22Rv1 (cell line): ENCODE measurements at regions not wholly inside any gene's neighbourhood (a gene's known extent, or its start where the extent isn't known, plus 50 kb on each side); places are given as distances from the start of the nearest gene placed in this dataset.
"Not testable (repeated sequence)": the region's sequence is repeated elsewhere in the genome, so short reads cannot be mapped to it uniquely, and the experiment has no call there.

Experiments used
- H3K27ac ChIP-seq: fragments of 450-650 bp; 2 replicates; pipeline ENCODE4 v1.5.1; 2017
- CTCF ChIP-seq: fragments of 450-650 bp; IDR thresholded peaks from 2 replicates; pipeline ENCODE4 v1.5.1; 2017; ENCODE audit warnings: mild to moderate bottlenecking
- ZFX ChIP-seq: fragments of 450-650 bp; IDR thresholded peaks from 2 replicates; pipeline ENCODE4 v1.6.1; 2017; ENCODE audit warnings: antibody characterized with exemption, borderline replicate concordance

DNA sequence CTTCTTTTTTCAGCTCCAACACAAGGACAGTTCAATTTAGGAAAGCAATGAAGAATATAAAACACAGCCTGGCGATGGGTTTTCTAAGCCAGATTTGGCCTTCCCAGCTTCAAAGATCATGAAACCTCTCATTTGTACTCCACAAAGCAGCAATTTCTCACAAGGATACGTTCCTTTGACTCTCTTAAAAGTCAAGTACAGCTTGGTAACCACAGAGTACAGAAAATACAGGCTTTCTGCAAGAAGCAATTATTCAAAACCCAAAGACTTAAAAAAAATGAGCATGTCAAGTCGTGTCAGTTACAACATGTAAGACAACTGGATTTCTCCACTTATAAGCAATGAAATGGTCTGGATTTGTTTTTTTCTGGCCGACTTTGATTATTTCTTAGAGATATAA lies 321.4 kb downstream of the FGFR2 start:
- H3K27ac ChIP-seq, result no peak overlapping the region
- TF ChIP-seq ZFX (no peak), CTCF (no peak)

- H3K27ac ChIP-seq, result not testable (repeated sequence)
Measured at GRCh38 chr10:121278386-121278785, 319.9 kb downstream of the FGFR2 start.

DNA sequence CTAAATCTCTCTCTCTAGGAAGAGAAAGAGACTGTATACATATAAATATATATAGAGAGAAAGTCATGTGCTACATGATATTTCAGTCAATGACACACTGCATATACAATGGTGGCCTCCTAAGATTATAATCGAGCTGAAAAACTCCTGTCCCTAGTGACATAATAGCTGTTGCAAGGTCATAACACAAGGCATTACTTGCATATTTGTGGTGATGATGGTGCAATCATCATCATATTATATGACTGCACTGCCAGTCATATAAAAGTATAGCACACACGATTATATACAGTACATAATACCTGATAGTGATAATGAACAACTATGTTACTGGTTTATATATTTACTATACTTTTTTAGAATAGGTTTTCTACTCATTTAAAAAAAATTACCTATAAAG lies 316.7 kb downstream of the FGFR2 start:
- H3K27ac ChIP-seq, result no peak overlapping the region
- TF ChIP-seq CTCF (no peak), ZFX (no peak)

GRCh38 chr10:121282264-121282663 lies 316.0 kb downstream of the FGFR2 start:
- no peak for TF ChIP-seq ZFX
- TF ChIP-seq CTCF, result no peak
- no peak overlapping the region for H3K27ac ChIP-seq

DNA sequence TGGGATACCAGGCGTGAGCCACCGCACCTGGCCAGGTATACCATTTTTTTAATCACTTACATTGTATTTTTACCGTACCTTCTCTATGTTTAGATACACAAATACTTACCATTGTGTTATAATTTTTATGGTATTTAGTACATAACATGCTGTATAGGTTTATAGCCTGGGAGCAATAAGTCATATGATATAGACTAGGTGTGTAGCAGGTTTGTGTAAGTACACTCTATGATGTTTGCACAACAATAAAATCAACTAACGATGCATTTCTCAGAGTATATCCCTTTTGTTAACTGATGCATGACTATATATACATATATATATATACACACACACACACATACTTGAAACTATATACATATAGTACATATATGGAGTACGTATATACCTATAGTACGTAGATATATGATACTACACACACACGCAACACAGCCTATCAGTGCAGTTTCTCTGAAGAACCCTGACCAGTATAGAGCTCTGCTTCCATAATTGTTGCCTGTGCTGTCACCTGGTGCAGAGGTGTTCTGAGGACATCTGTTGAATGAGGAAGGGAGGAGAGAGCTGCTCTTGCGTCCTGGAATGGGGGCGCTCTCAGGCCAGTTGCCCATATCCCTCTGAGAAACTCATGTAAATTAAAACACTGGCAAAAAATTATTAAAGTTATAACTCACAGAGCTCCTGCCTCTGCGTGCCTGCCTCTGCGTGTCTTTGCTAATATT lies 315.3 kb downstream of the FGFR2 start:
- no peak overlapping the region for H3K27ac ChIP-seq
- TF ChIP-seq CTCF (no peak), ZFX (no peak)

DNA sequence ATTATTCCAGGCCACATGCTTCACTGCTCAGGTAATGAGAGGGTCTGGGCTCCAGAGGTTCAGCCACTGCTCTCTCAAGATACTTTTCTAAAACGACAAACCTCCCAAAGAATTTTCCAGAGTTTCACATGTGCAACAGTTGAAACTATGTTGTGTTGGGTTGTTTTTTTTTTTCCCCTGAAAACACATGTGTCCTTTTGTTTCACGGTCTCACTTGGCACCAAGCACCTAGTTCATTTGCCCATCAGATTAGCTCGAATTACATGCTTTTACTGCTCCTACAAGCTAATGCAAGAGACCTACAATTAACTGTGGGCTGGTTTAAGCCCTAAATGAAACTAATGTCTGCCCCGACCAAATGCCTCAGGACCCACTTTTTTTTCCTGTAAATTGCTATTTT lies 313.3 kb downstream of the FGFR2 start:
- no peak overlapping the region for H3K27ac ChIP-seq
- TF ChIP-seq CTCF (no peak), ZFX (no peak)

DNA sequence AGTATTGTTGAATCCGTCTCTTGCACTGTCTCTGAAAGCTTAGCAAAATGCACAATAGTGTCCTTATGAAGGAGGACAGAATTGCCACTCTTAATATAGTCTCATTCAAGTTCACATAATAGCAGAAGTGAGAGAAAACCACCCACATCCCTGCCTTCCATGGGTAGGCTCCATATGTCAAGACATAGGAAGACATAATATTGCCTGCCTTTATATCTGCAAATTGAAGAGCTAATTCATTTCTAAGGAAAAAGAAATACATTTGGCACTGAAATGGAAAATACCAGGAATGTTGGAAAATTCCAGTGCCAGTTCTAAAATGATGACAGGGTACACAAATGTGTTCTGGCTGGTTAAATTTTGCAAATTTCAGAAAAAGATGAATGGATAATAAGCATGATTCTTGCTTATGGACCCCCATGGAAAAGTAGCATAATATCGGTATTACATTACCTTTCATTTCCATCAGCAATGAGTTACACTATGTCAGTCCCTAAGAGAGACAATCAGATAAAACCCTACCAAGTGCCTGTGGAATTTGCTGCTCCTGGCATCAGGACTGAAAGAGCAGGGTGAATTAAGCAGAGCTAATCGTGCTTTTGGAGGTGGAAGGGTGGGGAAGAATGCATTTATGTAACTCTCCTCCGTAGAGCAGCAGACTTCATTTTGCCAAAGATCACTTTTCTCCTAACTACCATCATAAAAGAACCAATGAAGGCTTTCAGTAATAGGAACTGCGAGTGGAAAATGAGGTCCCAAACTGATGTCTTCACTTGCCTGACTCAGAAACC lies 312.6 kb downstream of the FGFR2 start:
- no peak overlapping the region for H3K27ac ChIP-seq
- TF ChIP-seq ZFX, result no peak
- TF ChIP-seq CTCF, result no peak
